Prostate gland (tissue), 2 donors: ENCODE measurements at regions not wholly inside any gene's neighbourhood (a gene's known extent, or its start where the extent isn't known, plus 50 kb on each side); places are given as distances from the start of the nearest gene placed in this dataset.

Source experiments
- DNase-seq: peaks from one replicate; pipeline ENCODE4 v3.0.0-alpha.2; 2019; ENCODE audit warnings: low spot score
- H3K27ac ChIP-seq, 2 donors: fragments of 200-600 bp; sonication (generic); 2 replicates each; pipeline ENCODE4 v1.5.1; 2017 to 2019
- H3K27me3 ChIP-seq: fragments of 200-600 bp; sonication (generic); replicated peaks from 2 replicates; pipeline ENCODE4 v1.5.1; 2019; ENCODE audit not compliant: insufficient read depth
- H3K36me3 ChIP-seq, 2 donors: fragments of 200-600 bp; sonication (generic); 1 replicate in 1 of 2; 2 replicates in 1 of 2; pipeline versions ENCODE4 v1.5.1 to v1.8.1; 2017 to 2019
- H3K4me1 ChIP-seq: fragments of 200-600 bp; sonication (generic); replicated peaks from 2 replicates; pipeline ENCODE4 v1.5.1; 2019
- H3K4me3 ChIP-seq, 2 donors: fragments of 200-600 bp; sonication (generic); 2 replicates each; pipeline ENCODE4 v1.5.1; 2017 to 2019
- H3K9me3 ChIP-seq: fragments of 200-600 bp; sonication (generic); 2 replicates; pipeline ENCODE4 v1.5.1; 2017
- POLR2A ChIP-seq: fragments of 450-650 bp; IDR thresholded peaks from one replicate; pipeline ENCODE4 v1.6.1; 2016; ENCODE audit warnings: antibody characterized with exemption, mild to moderate bottlenecking
- POLR2AphosphoS5 ChIP-seq: sonication (generic); formaldehyde crosslinking; IDR thresholded peaks from one replicate; pipeline ENCODE4 v1.6.1; 2017; ENCODE audit warnings: antibody characterized with exemption
- WGBS: methylation state at CpG from one replicate; pipeline ENCODE4 v1.1.5; 2018; 5-methylcytosine and 5-hydroxymethylcytosine counted together
- intact Hi-C: fragments of 100-400 bp; cut with DNase I; formaldehyde crosslinking; loops from one replicate; pipeline ENCODE4 v1.14.2; 2022
- TF ChIP-seq, protein P1 (sequence below), 4 experiments: fragments of 200-600 bp in 2 of 4; fragments of 450-650 bp in 2 of 4; sonication (generic) in 2 of 4; IDR thresholded peaks; 1 replicate in 3 of 4; 2 replicates in 1 of 4; pipeline ENCODE4 v1.5.1; 2016 to 2019; ENCODE audit warnings: antibody characterized with exemption in 4 of 4, mild to moderate bottlenecking in 2 of 4, moderate library complexity in 2 of 4

DNA sequence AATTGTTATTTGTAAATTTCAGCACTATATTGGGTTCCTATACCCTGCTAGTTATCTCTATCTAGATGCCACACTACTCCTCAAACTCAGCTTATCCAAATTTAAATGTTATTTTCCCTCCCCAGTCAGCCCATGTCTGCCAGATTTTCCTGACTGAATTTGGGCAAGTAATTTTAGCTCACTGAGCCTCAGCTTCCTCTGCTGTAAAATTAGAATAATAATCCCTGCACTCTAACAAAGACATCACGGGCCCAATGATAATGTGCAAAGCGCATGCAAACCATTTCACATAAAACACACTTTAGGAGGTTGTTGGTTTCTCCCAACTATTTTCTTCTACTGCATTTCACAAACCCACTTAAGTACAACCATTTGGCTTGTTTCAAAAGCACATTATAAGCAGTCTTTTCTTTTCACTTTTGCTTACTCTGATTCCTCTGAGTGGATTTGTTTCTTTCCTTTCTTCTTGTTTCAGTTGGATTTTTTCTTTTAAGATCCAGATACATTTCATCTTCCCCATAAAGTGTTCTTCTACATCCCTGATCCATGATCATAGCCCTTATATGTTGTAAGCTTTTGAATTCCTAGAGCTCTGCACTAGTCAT, 152.8 kb upstream of the DPT start:
- Histone ChIP-seq H3K27ac (no peak overlapping the region), H3K4me3 (no peak overlapping the region), H3K9me3 (no peaks in the 10 kb centered on the region), H3K27me3 (no peaks in the 10 kb centered on the region), H3K4me1 (no peaks in the 10 kb centered on the region), H3K36me3 (no peaks in the 10 kb centered on the region)
- DNase-seq, result no peak
- intact Hi-C loops, result loop anchor here (10.0 kb wide), 1 partner anchor 153 kb away; no protein-coding TSS in a partner anchor
- WGBS, result 90% methylated on average over 2 of the region's 2 CpGs
- TF ChIP-seq POLR2AphosphoS5 (no peak), POLR2A (no peak)
- TF ChIP-seq, protein P1, sequence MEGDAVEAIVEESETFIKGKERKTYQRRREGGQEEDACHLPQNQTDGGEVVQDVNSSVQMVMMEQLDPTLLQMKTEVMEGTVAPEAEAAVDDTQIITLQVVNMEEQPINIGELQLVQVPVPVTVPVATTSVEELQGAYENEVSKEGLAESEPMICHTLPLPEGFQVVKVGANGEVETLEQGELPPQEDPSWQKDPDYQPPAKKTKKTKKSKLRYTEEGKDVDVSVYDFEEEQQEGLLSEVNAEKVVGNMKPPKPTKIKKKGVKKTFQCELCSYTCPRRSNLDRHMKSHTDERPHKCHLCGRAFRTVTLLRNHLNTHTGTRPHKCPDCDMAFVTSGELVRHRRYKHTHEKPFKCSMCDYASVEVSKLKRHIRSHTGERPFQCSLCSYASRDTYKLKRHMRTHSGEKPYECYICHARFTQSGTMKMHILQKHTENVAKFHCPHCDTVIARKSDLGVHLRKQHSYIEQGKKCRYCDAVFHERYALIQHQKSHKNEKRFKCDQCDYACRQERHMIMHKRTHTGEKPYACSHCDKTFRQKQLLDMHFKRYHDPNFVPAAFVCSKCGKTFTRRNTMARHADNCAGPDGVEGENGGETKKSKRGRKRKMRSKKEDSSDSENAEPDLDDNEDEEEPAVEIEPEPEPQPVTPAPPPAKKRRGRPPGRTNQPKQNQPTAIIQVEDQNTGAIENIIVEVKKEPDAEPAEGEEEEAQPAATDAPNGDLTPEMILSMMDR (IDR thresholded peaks at IDR 0.05), result no peak

DNA sequence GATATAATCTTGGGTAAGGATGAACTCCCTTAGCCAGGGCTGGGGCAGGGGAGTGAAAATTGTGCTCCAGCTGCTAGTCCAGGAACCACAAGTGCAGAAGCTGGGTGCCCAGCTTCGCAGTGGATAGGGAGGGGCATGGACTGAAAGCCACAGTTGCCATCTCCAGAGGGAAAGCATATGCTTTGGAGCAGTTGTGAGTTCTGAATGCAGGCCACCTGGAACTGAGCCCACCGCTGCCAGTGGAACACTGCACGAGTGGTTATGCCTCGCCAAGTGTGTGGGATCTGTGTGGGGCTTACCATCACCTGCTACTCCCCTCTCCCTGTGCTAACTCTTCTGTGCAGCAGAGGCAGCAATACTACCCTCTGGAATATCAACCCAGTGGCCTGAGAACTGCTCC, 158.4 kb upstream of the DPT start:
- H3K27ac ChIP-seq, result no peak overlapping the region
- no peak for TF ChIP-seq POLR2A
- TF ChIP-seq, protein P1 (IDR thresholded peaks at IDR 0.05), result no peak
- no peak for TF ChIP-seq POLR2AphosphoS5
- H3K4me3 ChIP-seq, result no peak overlapping the region
- no peaks in the 10 kb centered on the region for H3K9me3 ChIP-seq
- DNase-seq, result no peak
- intact Hi-C loops, result loop anchor here (10.0 kb wide), 1 partner anchor 147 kb away; no protein-coding TSS in a partner anchor
- H3K36me3 ChIP-seq, result no peaks in the 10 kb centered on the region
- H3K4me1 ChIP-seq, result no peaks in the 10 kb centered on the region
- 63% methylated on average over 4 of the region's 4 CpGs for WGBS
- H3K27me3 ChIP-seq, result peaks cover 6% of the 10 kb centered on the region

DNA sequence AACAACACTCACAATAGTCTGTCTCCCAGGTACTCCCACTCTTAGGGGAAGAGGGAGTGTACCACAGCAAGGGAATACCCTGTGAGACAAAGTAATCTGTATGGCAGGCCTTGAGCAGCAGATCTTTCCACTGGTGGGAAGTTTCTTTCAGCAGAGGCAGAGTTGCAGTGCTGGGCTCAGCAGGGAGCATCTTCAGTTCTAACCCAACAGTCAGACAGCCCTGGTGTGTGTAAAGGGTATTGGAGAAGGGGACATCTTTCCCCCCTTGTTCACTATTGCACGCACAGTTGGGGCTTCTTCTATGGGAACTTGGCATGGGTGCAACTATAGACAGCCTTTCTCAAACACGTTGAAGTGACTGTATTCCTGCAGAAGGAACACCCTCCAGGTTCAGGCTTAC, 159.4 kb upstream of the DPT start:
- WGBS, result 40% methylated on average over 2 of the region's 2 CpGs
- H3K4me1 ChIP-seq, result no peaks in the 10 kb centered on the region

DNA sequence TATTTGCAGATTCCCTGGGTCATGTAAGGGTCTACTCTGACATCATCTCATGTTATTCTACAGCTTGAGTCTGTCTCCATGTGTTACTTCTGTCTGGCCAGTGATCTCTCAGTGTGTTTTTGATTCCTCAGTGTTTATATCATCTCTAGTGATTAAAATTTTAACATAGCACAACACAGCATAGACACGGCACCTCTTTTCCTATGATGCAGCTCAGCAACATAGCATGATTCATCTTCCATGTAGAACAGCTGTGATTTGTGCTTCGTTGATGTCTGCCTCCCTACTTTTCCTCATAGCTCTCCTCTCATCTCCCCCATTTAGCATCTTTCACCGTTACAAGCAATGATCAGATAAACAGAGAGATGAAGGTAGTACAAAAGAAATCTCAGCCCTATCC, 163.9 kb upstream of the DPT start:
- DNase-seq, result no peak
- H3K27ac ChIP-seq, result no peak overlapping the region
- TF ChIP-seq POLR2A (no peak), POLR2AphosphoS5 (no peak)

More for the DNA sequence above, 159.4 kb upstream of the DPT start:
- no peak for TF ChIP-seq POLR2AphosphoS5
- TF ChIP-seq, protein P1 (IDR thresholded peaks at IDR 0.05), result no peak
- TF ChIP-seq POLR2A, result no peak
- no peak for DNase-seq
- intact Hi-C loops, result loop anchor here (10.0 kb wide), 1 partner anchor 146 kb away; no protein-coding TSS in a partner anchor
- H3K27ac ChIP-seq, result no peak overlapping the region
- no peaks in the 10 kb centered on the region for H3K9me3 ChIP-seq
- no peak overlapping the region for H3K4me3 ChIP-seq
- no peaks in the 10 kb centered on the region for H3K36me3 ChIP-seq
- H3K27me3 ChIP-seq, result peaks cover 6% of the 10 kb centered on the region

DNA sequence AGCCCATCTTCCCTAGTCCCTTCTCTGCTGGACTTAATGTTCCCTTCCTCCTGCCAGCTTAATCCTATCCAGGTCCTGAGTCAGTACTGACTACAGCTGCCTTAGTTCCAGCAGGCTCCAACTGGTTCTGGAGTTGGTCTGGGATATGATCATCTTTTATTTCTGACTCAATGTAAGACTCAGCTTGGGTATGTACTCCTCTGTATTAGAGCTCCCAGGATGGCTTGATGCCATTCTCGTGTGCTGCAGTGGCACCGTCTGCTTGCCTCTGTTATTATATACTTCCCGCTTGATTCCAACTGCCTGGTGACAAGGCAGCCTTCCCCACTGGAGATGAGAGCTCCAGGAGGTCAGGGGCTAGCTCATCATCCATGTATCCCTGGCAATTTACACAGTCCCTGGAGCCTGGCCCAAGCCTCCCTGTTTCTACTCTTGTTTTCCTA, 164.4 kb upstream of the DPT start:
- no peaks in the 10 kb centered on the region for H3K27me3 ChIP-seq
- H3K4me1 ChIP-seq, result no peaks in the 10 kb centered on the region
- intact Hi-C loops, result no loop called here
- no peaks in the 10 kb centered on the region for H3K36me3 ChIP-seq
- no peak overlapping the region for H3K4me3 ChIP-seq
- DNase-seq, result no peak
- WGBS, result 61% methylated on average over 3 of the region's 3 CpGs
- TF ChIP-seq, protein P1 (IDR thresholded peaks at IDR 0.05), result no peak
- peak; percentile 19 for TF ChIP-seq POLR2AphosphoS5
- H3K9me3 ChIP-seq, result no peaks in the 10 kb centered on the region
- H3K27ac ChIP-seq, result no peak overlapping the region

More for the DNA sequence above, 163.9 kb upstream of the DPT start:
- Histone ChIP-seq H3K27me3 (no peaks in the 10 kb centered on the region), H3K9me3 (no peaks in the 10 kb centered on the region), H3K4me1 (no peaks in the 10 kb centered on the region), H3K4me3 (no peak overlapping the region), H3K36me3 (no peaks in the 10 kb centered on the region)
- 66% methylated on average over 3 of the region's 3 CpGs for WGBS
- intact Hi-C loops, result no loop called here
